ENCODE measurements at regions not wholly inside any gene's neighbourhood (a gene's known extent, or its start where the extent isn't known, plus 50 kb on each side); places are given as distances from the start of the nearest gene placed in this dataset.

GRCh38 chr12:27179400-27180214, 64.5 kb upstream of the STK38L start:
- H3K23me2 ChIP-seq (ENCODE audit: low read depth, low read length) = no peaks in the 10 kb centered on the region
- no peaks in the 10 kb centered on the region for H3K27me3 ChIP-seq (replicated peaks in 1 of 4; ENCODE audit: control insufficient read depth in 3 of 4, extremely low read depth in 1 of 4, insufficient read depth in 3 of 4, low read length in 3 of 4)
- CTCF ChIA-PET (ENCODE audit: partially characterized antibody) = interaction anchor here (0.7 to 1.2 kb wide), 3 partner anchors 10 to 127 kb away, joined by 3 read pairs; no protein-coding TSS in a partner anchor
- H3K9me3 ChIP-seq (ENCODE audit: insufficient read depth in 2 of 2, low read depth in 1 of 2, low read length in 1 of 2) = no peaks in the 10 kb centered on the region
- no peak overlapping the region for H2BK5ac ChIP-seq (ENCODE audit: low read depth, low read length)
- H2AK5ac ChIP-seq (ENCODE audit: low read depth, low read length) = no peak overlapping the region
- no peaks in the 10 kb centered on the region for H3K79me1 ChIP-seq (ENCODE audit: low read depth, low read length)
- no peak for DNase-seq (ENCODE audit: low read depth in 1 of 2, low spot score in 2 of 2)
- no peak overlapping the region for H4K91ac ChIP-seq (replicated peaks; ENCODE audit: insufficient read length, low read length)
- H4K20me1 ChIP-seq (replicated peaks in 1 of 2; ENCODE audit: control insufficient read depth in 1 of 2, insufficient read depth in 2 of 2, low read length in 2 of 2) = no peaks in the 10 kb centered on the region
- H3K14ac ChIP-seq (ENCODE audit: insufficient read length) = no peak overlapping the region
- no peak overlapping the region for H2BK20ac ChIP-seq (ENCODE audit: low read length)
- no peak overlapping the region for H3K4ac ChIP-seq (replicated peaks; ENCODE audit: insufficient read length, low read depth, low read length)
- no peak overlapping the region for H4K8ac ChIP-seq (ENCODE audit: extremely low read depth, insufficient read depth, low read length)
- no peaks in the 10 kb centered on the region for H3K79me2 ChIP-seq (ENCODE audit: control insufficient read depth in 1 of 2, insufficient read depth in 2 of 2, low read length in 2 of 2)
- peak overlapping the region in 1 of 4 experiments; percentile 34; a peak in 1 of 7 replicates for H3K9ac ChIP-seq (replicated peaks in 1 of 4; ENCODE audit: extremely low read depth in 1 of 4, low read depth in 3 of 4, low read length in 3 of 4)
- no peak overlapping the region for H3K18ac ChIP-seq (ENCODE audit: extremely low read depth, low read length)
- no peak overlapping the region for H3K27ac ChIP-seq (ENCODE audit: low read depth, low read length)
- TF ChIP-seq HDAC2 (IDR thresholded peaks at IDR 0.05; ENCODE audit: borderline replicate concordance in 1 of 2, low read depth in 2 of 2, low read length in 2 of 2) = no peak
- no peak for TF ChIP-seq RNF2 (IDR thresholded peaks at IDR 0.05; ENCODE audit: borderline replicate concordance, low read depth, low read length, missing control alignments, poor library complexity, severe bottlenecking)
- TF ChIP-seq RAD21 (IDR thresholded peaks at IDR 0.05 in 1 of 2, conservative IDR thresholded peaks at IDR 0.05 in 1 of 2; ENCODE audit: low read depth in 2 of 2, low read length in 2 of 2) = no peak
- no peak for TF ChIP-seq RXRA (IDR thresholded peaks at IDR 0.05; ENCODE audit: insufficient read depth, low read depth, low read length)
- no peak for TF ChIP-seq SAP30 (IDR thresholded peaks at IDR 0.05; ENCODE audit: insufficient read depth, insufficient replicate concordance, low read length)
- TF ChIP-seq GABPA (IDR thresholded peaks at IDR 0.05; ENCODE audit: borderline replicate concordance, insufficient read depth, low read length) = no peak
- TF ChIP-seq CHD1 (IDR thresholded peaks at IDR 0.05; ENCODE audit: low read depth, low read length) = no peak
- no peak for TF ChIP-seq TEAD4 (IDR thresholded peaks at IDR 0.05; ENCODE audit: low read depth, low read length)
- TF ChIP-seq SUZ12 (IDR thresholded peaks at IDR 0.05; ENCODE audit: low read length) = no peak
- TF ChIP-seq CHD2 (IDR thresholded peaks at IDR 0.05; ENCODE audit: low read length) = no peak
- TF ChIP-seq BRCA1 (IDR thresholded peaks at IDR 0.05; ENCODE audit: low read depth, low read length) = no peak
- TF ChIP-seq JUN (IDR thresholded peaks at IDR 0.05; ENCODE audit: low read depth, low read length) = no peak
- H3K4me1 ChIP-seq (replicated peaks in 1 of 4; ENCODE audit: control insufficient read depth in 3 of 4, insufficient read depth in 4 of 4, low read length in 3 of 4) = no peaks in the 10 kb centered on the region
- H2BK120ac ChIP-seq (replicated peaks; ENCODE audit: low read depth, low read length) = no peak overlapping the region
- H4K5ac ChIP-seq (ENCODE audit: insufficient read length, low read depth, low read length) = no peak overlapping the region
- H2BK12ac ChIP-seq (ENCODE audit: low read depth, low read length) = no peak overlapping the region
- 86% methylated on average over 6 of the region's 6 CpGs; no CpG with 5 or more reads in 1 of the 2 experiments for WGBS, 2 experiments (ENCODE audit: extremely low coverage in 1 of 2, insufficient coverage in 1 of 2, insufficient read length in 1 of 2, insufficient replicate concordance in 2 of 2, low coverage in 1 of 2, low lambda C conversion rate in 2 of 2, missing lambda C conversion rate in 1 of 2)
- H3K56ac ChIP-seq (replicated peaks; ENCODE audit: insufficient read length, low read depth, low read length) = no peak overlapping the region
- POLR2A ChIA-PET (ENCODE audit: partially characterized antibody) = no interaction called here
- no peaks in the 10 kb centered on the region for H3K36me3 ChIP-seq (ENCODE audit: control insufficient read depth in 2 of 4, insufficient read depth in 4 of 4, low read length in 3 of 4)
- H3K4me2 ChIP-seq (ENCODE audit: insufficient read depth in 1 of 2, low read depth in 2 of 2, low read length in 2 of 2) = no peak overlapping the region
- no peak overlapping the region for H3K23ac ChIP-seq (ENCODE audit: insufficient read length)
- no peak overlapping the region for H2BK15ac ChIP-seq (ENCODE audit: low read length)
- FAIRE-seq = no peak
- no peak overlapping the region for H2AFZ ChIP-seq (ENCODE audit: low read length)
- H3K4me3 ChIP-seq (ENCODE audit: extremely low read depth in 1 of 4, insufficient read depth in 2 of 4, low read depth in 3 of 4, low read length in 4 of 4) = no peak overlapping the region

Data from H1 (cell line).